ENCODE measurements at regions not wholly inside any gene's neighbourhood (a gene's known extent, or its start where the extent isn't known, plus 50 kb on each side); places are given as distances from the start of the nearest gene placed in this dataset.

DNA sequence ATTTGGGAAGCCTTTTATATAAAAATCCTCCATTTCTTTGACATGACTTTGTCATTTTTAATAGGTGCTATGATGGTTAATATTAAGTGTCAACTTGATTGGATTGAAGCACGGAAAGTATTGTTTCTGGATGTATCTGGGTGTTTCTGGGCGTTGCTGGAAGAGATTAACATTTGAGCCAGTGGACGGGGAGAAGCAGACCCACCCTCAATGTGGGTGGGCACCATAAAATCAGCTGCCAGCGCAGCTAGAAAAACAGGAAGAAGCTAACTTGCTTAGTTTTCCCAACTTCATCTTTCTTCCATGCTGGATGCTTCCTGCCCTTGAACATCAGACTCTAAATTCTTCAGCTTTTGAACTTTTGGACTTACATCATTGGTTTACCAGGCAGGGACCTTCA is 1003.0 kb downstream of the SORCS3 start:
- DNase-seq (ENCODE audit: low read depth), result no peak
- H3K4me3 ChIP-seq (ENCODE audit: low read length), result no peak overlapping the region
- TF ChIP-seq CTCF (conservative IDR thresholded peaks at IDR 0.05; ENCODE audit: low read depth, low read length), result no peak

- no peak overlapping the region for H3K4me3 ChIP-seq (ENCODE audit: low read length)
- no peak for TF ChIP-seq CTCF (conservative IDR thresholded peaks at IDR 0.05; ENCODE audit: low read depth, low read length)
- no peak for DNase-seq (ENCODE audit: low read depth)
Observed at GRCh38 chr10:105643660-105644059, 1002.6 kb downstream of the SORCS3 start.

GRCh38 chr10:105634281-105634680 is 993.2 kb downstream of the SORCS3 start:
- no peak for DNase-seq (ENCODE audit: low read depth)
- no peak overlapping the region for H3K4me3 ChIP-seq (ENCODE audit: low read length)
- no peak for TF ChIP-seq CTCF (conservative IDR thresholded peaks at IDR 0.05; ENCODE audit: low read depth, low read length)

GRCh38 chr10:105615715-105616365 is 974.8 kb downstream of the SORCS3 start:
- peak; percentile 77 for DNase-seq (ENCODE audit: low read depth)
- no peak overlapping the region for H3K4me3 ChIP-seq (ENCODE audit: low read length)
- no peak for TF ChIP-seq CTCF (conservative IDR thresholded peaks at IDR 0.05; ENCODE audit: low read depth, low read length)

GRCh38 chr10:105611244-105611798 is 970.2 kb downstream of the SORCS3 start:
- DNase-seq (ENCODE audit: low read depth), result no peak
- no peak for TF ChIP-seq CTCF (conservative IDR thresholded peaks at IDR 0.05; ENCODE audit: low read depth, low read length)
- H3K4me3 ChIP-seq (ENCODE audit: low read length), result no peak overlapping the region

- DNase-seq (ENCODE audit: low read depth), result no peak
- no peak overlapping the region for H3K4me3 ChIP-seq (ENCODE audit: low read length)
- TF ChIP-seq CTCF (conservative IDR thresholded peaks at IDR 0.05; ENCODE audit: low read depth, low read length), result no peak
Observed at GRCh38 chr10:105609451-105609850, 968.4 kb downstream of the SORCS3 start.

GRCh38 chr10:105605918-105606317 is 964.8 kb downstream of the SORCS3 start:
- no peak for DNase-seq (ENCODE audit: low read depth)
- H3K4me3 ChIP-seq (ENCODE audit: low read length), result no peak overlapping the region
- TF ChIP-seq CTCF (conservative IDR thresholded peaks at IDR 0.05; ENCODE audit: low read depth, low read length), result no peak

Data from retinal pigment epithelial cell (primary cell).